Left colon (tissue), 2 donors: ENCODE measurements at regions not wholly inside any gene's neighbourhood (a gene's known extent, or its start where the extent isn't known, plus 50 kb on each side); places are given as distances from the start of the nearest gene placed in this dataset.

ENCODE experiments used
- ATAC-seq: fragments of 200-7000 bp; cut with Tn5 transposase; one replicate; pipeline ENCODE4 v1.9.1; 2020; ENCODE audit warnings: mild to moderate bottlenecking, moderate library complexity
- DNase-seq, 2 donors: peaks; one replicate each; pipeline ENCODE4 v3.0.0-alpha.2; 2020
- intact Hi-C, 2 donors: fragments of 100-400 bp; cut with DNase I in 1 of 2; cut with micrococcal nuclease in 1 of 2; formaldehyde crosslinking; loops; one replicate each; pipeline versions ENCODE4 v1.11.2 to v1.14.0; 2022; cut with DNase I, micrococcal nuclease
- donor health status: DM: no; HTN: no; CAD: no.
- donor health status: DM: yes; HTN: yes; CAD: no.

DNA sequence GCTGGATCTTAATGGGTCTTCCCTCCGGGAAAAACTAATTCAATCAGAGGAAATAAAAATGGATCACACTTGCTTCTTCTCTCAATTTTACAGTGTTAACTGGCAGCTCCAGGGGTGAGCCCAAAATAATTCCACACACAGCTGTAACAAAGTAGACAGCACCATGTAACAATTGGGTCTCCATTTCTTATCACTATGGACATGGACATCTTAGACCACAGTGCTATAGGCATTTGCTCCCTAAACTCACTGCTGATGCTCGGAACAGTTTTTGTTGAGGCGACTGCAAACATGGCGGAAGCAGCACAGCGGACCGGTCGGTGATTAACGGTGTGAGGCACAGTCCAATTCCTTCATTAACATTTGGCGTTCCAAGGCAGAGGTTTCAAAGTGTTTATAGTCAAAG lies 144.7 kb upstream of the NCK2 start:
- no peak for DNase-seq
- intact Hi-C loops: no loop called here
- no peak for ATAC-seq

GRCh38 chr2:105598829-105599698 lies 145.6 kb upstream of the NCK2 start:
- DNase-seq (no peak), ATAC-seq (no peak)
- intact Hi-C loops: no loop called here

DNA sequence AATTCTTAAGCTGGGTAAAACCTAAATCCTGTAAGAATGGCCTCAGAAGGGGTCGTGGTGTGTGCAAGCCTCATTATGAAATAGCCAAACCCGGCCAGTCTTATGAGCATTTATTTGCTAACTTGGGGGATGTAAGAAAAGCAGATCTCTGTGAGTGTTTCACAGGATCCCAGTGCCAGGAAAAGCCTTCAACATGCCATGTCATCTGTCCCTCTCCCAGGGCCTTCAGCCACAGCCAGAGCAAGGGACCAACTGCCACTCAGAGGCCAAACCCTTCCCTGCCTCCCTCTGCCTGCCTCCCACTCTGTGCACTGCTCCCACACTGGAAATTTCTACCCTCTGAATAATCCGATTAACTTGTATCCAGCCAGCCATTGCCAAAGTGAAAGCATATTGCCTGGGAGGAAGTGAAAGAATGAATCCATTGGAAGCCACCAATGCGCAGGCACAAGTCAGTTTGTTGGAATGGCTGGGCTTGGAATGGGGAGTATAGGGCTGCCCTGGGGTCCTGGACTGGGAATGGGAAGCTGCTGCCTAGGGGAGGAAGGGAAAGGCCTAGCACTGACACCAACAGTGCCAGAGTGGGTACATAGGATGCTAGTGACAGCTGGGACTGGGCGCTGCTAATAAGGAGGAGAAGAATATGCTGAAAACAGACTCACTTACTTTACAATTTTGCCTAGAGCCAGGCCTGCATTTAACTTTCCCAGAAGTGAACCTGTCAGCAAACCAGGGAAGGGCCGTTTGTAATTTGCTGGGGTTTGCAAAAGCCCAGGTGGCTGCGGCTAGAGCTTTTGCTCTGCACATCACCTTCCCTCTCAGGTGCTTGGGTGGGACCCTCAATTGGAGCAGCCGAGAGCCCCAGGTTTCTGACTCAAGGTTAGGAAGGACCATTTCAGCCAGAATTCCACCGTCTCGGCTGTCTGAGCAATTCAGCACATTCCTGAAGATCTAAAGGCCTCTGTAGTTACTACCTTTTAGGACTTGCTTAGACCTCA lies 146.6 kb upstream of the NCK2 start:
- intact Hi-C loops: no loop called here
- DNase-seq (no peak), ATAC-seq (no peak)

GRCh38 chr2:105597011-105597805 lies 147.5 kb upstream of the NCK2 start:
- ATAC-seq (no peak), DNase-seq (no peak)
- intact Hi-C loops: no loop called here

- intact Hi-C loops: no loop called here
- no peak for ATAC-seq
- no peak for DNase-seq
These were observed 148.2 kb upstream of the NCK2 start for GRCh38 chr2:105596411-105596921.

DNA sequence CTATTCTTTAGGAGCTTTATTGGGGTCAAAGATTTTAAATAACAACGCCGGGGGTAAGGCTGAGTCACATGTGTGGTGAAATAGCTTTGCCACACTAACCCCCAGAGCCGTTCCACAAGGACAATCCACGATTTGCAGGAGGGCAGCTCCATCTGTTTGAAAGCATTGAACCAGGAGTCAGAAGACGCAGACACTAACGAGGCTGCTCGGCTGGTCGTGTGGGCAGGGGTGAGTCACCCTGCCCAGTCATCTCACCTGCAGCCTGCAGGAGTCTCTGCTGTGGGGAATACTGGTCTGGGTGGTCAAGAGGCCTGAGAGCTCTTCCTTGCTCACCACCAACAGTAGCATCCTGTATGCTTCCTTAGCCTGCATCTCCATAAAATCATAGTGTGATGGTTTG lies 149.2 kb upstream of the NCK2 start:
- no peak for ATAC-seq
- intact Hi-C loops: no loop called here
- no peak for DNase-seq

DNA sequence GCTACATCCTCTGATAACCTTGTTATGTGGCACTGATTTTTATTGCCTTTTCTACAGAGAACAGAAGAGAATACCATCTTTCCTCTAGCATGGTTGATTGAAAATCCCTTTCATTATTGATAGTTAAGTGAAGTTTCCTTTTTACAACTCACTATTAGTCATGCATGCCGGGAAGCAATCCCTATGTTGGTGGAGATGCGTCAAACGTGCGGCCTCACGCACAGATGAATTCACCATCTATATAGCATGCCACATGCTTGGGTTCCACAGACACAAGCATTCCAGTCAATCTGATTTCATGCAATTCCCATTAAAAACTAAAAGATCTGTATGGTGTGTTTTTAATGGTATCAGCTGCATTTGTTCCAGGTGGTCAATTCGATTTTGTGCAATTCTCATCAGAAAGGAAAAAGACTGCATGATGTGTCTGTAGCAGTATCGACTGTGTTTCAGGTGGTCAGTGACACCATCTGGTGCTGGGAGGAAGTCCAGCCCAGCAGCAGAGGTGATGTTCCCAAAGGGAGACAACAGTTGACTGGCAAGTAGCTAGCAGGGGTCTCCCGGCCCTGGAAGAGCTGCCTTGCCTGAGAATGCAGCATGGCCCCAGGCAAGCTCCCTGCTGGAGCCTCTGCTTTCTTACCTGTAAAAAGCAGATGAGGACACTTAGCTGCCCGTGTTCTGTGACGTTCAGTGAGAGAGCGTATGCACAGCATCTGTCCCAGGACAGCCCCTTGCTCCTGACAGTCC lies 151.3 kb upstream of the NCK2 start:
- intact Hi-C loops: no loop called here

GRCh38 chr2:105592288-105592687 lies 152.4 kb upstream of the NCK2 start:
- DNase-seq (no peak), ATAC-seq (no peak)
- intact Hi-C loops: no loop called here

More for the DNA sequence above, 151.3 kb upstream of the NCK2 start:
- no peak for ATAC-seq
- no peak for DNase-seq

GRCh38 chr2:105590780-105591660 lies 153.7 kb upstream of the NCK2 start:
- ATAC-seq: peak; percentile 70
- no peak for DNase-seq
- intact Hi-C loops: no loop called here

GRCh38 chr2:105588581-105588980 lies 156.1 kb upstream of the NCK2 start:
- no peak for DNase-seq
- intact Hi-C loops: no loop called here
- no peak for ATAC-seq

- ATAC-seq (no peak), DNase-seq (no peak)
- intact Hi-C loops: no loop called here
These were observed 157.1 kb upstream of the NCK2 start for GRCh38 chr2:105587637-105588036.

DNA sequence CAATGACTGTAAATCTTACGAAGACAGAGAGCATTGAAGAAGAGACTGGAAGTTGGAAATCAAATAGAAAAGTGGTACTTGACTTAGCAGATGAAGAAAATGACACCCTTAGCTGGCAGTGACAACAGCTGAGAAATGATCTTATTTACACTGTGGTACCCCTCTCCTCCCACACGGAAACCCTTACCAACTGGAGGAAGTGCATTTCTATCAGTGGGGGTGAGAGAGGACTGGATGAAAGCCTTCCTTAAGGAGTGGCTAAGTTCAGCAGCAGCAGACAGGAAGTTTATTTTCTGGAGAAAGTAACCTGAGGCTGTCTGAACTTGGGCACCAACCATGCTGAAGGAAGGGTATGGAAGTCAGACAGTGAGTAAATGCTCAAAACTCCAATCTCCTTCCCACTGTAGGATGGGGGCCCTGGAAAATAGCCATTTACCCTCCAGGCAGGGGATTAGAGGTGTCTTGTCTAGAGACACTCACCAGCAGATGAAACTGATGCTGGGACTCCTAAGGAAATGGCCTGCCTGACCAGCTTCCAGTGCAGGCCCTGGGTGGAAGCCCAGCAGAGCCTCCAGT lies 160.2 kb upstream of the NCK2 start:
- intact Hi-C loops: no loop called here
- ATAC-seq (peak; percentile 62), DNase-seq (no peak)

- peak; percentile 71 to 81 for DNase-seq
- intact Hi-C loops: no loop called here
- ATAC-seq: peak; percentile 89
These were observed 161.6 kb upstream of the NCK2 start for GRCh38 chr2:105582952-105583660.

DNA sequence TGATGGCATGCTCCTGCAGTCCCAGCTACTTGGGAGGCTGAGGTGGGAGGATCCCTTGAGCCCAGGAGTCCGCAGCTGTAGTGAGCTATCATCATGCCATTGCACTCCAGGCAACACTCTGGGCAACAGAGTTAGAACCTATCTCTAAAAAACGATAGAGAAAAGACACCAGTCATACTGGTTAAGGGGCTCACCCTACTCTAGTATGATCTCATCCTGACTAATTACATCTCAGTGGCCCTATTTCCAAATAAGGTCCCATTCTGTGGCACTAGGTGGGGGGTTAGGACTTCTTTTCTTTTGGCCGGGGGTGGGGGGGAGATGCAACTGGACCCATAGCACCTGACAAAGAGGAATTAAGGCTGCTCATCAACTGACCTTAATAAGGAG lies 163.2 kb upstream of the NCK2 start:
- ATAC-seq (no peak), DNase-seq (no peak)
- intact Hi-C loops: no loop called here

- no peak for DNase-seq
- no peak for ATAC-seq
- intact Hi-C loops: no loop called here
These were observed 163.7 kb upstream of the NCK2 start for GRCh38 chr2:105580870-105581554.

- intact Hi-C loops: no loop called here
- no peak for DNase-seq
- no peak for ATAC-seq
These were observed 164.5 kb upstream of the NCK2 start for GRCh38 chr2:105580216-105580615.
